ENCODE measurements at regions not wholly inside any gene's neighbourhood (a gene's known extent, or its start where the extent isn't known, plus 50 kb on each side); places are given as distances from the start of the nearest gene placed in this dataset.

DNA sequence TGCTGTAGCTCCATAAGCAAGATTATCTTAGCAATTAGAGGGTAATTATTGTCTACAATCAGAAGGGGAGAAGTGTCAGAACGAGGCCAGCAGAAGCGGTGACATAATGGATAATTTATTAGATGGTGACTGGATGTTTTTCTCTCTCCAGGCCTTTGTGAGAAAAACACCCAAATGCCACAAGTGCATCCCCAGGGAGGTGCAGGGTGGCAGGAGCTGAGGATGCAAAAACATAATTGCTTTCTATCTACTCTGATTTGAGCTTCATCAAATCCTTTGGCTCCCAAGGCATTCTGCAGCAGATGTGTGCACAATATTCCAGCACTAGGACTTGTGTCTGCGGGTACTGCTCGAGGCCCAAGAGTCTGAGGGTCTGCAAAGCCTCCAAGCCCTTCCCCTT is 220.1 kb upstream of the SERP2 start:
- no peak for TF ChIP-seq HDGF (IDR thresholded peaks at IDR 0.05; ENCODE audit: borderline replicate concordance)
- TF ChIP-seq BHLHE40 (IDR thresholded peaks at IDR 0.05; ENCODE audit: borderline replicate concordance): no peak
